Left lobe of liver (tissue), 2 donors: ENCODE measurements at regions not wholly inside any gene's neighbourhood (a gene's known extent, or its start where the extent isn't known, plus 50 kb on each side); places are given as distances from the start of the nearest gene placed in this dataset.
A peak's percentile ranks its signal among the peaks of the same experiment; 100 is the strongest.
"Not testable (repeated sequence)": the region's sequence is repeated elsewhere in the genome, so short reads cannot be mapped to it uniquely, and the experiment has no call there.

Source experiments
- ATAC-seq: fragments of 200-7000 bp; cut with Tn5 transposase; one replicate; pipeline ENCODE4 v1.9.1; 2020; ENCODE audit warnings: mild to moderate bottlenecking, moderate library complexity
- DNase-seq: peaks from one replicate; pipeline ENCODE4 v3.0.0-alpha.2; 2020; ENCODE audit warnings: low spot score
- donor health status: DM: no; HTN: no; CAD: no; lungs with moderate emphysema.
- donor health status: DM: no; HTN: yes; CAD: no.

DNA sequence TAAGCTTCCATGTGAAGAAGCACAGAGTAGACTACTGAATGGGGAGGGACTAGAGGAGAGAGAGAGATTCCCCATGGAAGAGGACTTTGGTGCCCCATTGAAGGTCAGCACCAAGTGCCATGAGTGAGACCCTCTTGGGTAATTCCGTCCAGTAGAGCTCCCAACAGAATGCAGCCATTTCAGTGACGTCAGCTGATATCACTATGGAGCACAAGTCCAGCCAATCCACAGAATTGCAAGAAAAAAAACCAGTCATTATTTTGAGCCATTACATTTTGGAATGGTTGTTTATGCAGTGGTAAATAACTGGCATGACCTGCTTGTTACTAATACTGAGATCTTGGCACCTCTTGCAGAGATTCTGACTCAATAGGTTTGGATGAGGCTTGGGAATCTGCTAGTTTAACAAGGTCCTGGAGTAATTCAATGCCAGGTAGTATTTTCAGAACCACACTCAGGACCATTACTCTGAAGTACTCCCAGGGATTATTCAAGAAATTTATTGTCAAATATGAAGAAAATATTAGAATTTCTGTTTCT, 52.6 kb upstream of the SP8 start:
- DNase-seq (no peak), ATAC-seq (no peak)

DNA sequence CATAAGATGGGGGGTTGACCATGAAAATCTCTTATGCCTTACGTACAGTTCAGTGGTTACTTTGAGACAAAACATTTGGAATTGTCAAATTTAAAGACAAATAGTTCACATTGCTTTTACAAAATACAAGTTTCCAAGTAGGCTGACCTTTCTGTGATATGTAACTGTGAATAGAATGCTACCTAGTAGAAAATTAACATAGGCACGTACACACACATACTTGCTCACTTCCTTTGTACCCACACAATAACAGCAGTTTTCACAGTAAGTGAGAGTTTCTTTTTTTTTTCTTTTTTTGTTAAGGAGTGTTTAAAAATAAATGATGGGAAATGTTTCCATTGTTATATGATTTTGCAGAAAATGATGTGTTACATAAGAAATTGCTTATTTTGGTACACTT, 53.3 kb upstream of the SP8 start:
- no peak for ATAC-seq
- DNase-seq, result no peak

DNA sequence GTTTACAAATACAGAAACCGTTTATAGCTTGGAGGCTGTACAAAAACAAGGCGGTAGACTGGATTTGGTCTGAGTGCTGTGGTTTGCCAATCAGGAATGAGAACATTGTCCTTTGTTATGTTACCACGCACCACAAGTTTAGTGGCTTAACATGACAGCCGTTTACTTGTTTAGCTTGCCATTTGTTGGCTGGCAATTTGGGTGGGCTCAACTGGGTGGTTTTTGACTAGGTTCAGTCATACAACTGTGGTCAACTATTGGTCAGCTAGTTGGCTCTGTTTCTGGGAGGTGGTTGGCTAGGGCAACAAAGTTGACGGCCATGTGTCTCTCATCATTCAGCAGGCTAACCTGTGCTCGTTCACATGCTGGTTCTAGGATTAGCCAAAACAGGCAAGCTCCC, 60.1 kb upstream of the SP8 start:
- ATAC-seq (no peak), DNase-seq (no peak)

DNA sequence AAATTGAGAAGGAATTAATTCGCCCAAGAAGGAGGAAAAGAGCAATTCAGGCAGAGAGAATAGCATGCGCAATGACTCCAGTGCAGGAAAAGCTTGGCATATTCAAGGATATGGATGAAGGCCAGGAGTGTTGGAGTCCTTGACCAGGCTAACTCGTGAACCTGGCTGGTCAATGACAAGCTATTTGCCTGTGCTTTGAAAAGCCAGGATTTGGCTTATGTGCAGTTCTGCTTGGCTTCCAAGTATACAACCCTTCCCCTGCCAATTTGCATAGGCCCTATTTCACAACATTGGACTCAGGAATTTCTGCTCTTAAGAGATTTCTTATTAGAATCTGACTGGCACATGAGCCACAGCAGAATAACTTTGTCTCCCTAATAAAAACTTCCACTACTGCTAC, 72.3 kb upstream of the SP8 start:
- ATAC-seq (peak; percentile 99), DNase-seq (peak; percentile 84)

DNA sequence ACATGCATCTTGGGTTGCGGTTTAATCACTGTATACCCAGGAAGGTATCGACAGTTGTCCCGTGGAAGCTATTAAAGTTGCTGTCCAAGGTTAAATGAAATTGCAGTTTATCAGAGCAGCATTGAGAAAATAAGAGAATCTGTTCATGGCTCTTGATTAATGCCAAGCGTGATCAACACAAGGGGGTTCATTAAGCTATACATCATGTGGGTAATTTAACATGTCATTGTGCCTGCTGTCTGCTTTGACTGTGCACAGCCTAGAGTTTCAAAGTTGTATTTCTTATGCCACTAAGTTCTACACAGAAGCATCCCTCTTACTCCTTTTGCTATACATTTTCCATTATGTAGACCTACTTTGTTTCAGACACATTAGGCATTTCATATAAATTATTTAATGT, 74.8 kb upstream of the SP8 start:
- no peak for ATAC-seq
- DNase-seq, result no peak

DNA sequence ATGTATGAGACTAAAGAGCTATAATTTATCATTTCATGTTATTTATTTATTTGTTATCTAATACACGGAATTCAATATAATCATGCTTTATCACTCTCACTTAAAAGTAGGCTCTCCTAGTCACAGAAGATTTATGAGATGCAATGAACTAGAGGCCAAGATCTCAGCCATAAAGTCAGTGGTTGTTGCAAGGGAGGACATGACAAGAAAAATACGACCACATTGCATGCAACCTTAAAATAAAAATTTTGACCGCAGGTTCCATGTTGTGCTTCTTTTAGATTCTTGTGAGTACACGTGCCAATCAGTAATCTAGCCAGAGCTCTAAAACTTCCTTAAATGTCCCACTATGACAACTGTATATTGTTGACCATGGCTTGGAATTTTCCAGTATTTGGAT, 75.9 kb upstream of the SP8 start:
- DNase-seq (no peak), ATAC-seq (no peak)

DNA sequence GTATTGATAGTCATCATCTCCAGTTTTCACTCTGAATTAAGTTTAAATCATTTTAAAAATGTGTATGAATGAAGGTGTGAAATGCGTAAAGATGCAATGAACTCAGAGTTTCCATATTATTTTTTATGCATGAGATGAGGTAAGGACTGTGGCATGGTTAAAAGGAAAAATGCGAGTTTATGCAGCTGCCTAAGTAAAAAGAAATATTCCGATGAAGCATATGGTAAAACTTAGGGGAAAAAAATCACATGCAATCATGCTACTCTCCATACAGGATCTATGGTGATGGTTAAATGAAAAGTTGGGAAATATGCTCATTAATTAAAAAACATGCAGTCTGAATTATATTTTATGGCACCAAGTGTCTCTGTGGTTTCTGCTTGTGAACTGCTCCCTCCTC, 77.5 kb upstream of the SP8 start:
- ATAC-seq (no peak), DNase-seq (no peak)

DNA sequence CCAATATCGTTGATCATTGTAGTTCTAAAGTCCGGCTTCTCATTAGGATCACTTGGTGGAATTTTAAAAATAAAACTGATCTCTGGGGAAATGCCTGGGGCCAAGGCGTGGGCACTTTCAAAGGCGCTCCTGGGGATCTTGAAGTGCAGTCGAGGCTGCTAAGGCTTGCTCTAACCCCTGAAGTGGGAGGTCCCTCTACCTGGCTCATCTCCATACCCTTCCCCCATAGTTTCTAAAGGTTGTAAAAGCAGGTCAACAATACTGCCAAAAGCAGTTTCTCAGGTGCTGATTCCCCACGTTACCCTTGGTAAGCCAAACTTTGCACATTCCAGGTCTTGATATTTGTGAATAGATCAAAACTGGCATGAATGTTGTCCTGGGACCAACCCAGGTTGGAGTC, 79.0 kb upstream of the SP8 start:
- no peak for ATAC-seq

DNA sequence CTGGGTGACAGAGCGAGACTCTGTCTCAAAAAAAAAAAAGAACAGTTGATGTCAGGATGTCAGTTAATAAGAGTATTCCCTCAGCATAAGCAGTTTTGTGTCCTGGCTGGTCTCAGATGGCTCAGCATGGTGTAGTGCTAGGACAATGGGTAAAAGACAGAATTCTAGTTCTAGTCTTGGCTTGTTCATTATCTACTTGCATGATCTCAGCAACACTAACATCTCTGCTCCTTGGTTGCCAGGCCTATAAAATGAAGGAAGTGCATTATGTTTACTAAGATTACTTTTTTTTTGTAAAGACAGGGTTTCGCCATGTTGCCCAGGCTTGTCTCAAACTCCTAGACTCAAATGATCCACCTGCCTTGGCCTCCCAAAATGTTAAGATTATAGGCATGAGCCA, 84.3 kb upstream of the SP8 start:
- no peak for ATAC-seq

More for the DNA sequence above, 79.0 kb upstream of the SP8 start:
- DNase-seq, result no peak

DNA sequence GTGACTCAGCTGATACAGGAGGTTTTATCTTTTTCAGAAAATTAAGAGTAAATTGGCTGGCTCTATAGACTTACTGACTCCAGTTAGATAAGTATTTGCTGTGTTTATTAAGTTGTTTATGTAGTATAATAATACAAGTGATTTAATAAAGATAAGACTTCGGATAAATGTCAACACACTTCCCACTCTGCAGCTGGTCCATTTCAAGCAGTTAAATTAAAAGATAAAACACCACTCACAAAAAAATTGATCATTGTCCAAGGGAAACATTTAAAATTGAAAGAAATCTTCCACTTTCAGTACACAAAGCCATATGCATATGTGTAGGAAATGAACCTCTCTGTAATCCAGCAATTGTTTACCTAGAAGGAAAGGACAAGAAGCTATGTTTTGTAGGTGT, 106.1 kb upstream of the SP8 start:
- DNase-seq (no peak), ATAC-seq (no peak)

More for the DNA sequence above, 84.3 kb upstream of the SP8 start:
- DNase-seq, result no peak

DNA sequence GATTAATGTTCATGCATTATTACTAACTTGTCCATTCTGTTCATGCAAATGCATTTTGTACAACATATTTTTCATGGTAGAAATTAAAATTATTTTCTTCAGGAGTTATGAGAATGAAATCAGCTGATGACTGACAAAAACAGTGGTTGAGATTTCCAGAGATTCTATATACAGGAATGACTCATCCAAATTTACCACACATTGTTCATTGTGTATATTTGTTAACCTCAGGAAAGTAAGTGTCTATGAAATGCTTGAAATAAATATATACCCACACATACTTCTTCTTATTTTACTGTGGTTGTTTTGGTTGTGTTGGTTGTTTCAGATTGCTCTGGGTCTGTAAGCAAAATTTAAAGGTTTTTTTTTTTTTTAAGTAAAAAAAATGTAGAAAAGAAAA, 108.1 kb upstream of the SP8 start:
- ATAC-seq (no peak), DNase-seq (no peak)

DNA sequence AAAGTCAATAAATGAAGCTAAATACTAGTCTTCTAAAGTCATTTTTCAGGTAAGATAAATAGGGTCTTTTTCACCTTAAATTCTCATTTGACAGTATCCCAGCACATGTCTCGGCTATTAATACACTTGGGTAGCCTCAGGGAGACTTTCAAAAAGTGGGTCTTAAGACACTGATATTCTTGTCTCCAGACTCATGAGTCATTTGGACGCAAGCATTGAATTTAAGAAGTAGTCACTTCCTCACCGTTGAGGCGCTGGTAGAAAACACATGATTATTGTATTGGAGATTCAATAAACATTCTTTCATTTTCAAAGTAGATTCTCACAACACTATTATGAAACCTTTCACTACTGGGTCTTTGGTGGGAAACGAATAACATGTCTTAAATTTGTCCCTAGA, 108.9 kb upstream of the SP8 start:
- DNase-seq, result no peak
- ATAC-seq, result no peak

DNA sequence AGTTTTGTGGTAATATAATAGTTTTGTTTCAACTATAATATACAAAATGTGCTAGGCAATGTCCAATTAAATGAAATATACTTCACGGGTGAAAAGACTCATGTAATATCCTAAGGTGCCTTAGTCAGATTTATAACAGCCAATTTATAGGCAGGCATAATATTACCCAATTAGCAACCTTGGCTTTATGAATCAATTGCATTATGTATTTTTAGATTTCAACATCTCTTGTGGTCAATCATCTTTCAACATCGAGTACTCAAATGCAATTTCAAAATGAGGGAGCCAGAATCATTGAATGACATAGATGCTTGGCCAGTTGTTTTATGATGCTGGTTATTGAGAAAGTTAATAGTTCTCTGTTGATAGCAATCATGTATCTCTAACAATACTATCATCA, 110.3 kb upstream of the SP8 start:
- DNase-seq, result no peak
- no peak for ATAC-seq

DNA sequence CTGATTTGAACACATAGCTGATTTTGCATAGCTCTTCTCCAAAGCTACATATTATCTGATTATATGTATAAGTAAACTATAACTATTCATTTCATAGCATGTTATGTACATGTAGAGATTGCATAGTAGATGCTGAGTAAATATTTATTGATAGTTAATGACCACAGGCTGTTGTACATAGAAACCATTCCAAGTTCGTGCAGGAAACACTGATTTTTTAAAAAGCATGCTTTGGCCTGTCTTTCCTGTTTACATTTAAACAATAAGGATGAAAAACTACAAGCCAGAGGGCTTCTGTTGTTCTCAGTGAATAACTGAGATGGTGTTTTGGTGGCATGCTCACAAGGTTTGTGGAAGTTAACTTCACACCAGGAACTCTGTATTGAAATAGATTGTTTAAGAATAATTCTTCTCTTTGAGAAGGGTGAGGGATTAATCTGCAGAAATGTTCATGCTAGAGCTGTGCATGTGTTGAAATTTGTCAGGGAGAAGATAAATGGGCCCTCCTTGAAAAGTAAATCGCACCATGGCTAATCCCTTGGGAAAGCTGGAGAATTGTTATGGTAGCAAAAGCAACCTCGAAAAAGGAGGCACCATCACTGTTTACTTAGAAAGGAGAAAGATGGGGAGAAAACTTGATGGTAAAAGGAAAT, 120.2 kb upstream of the SP8 start:
- ATAC-seq (no peak), DNase-seq (no peak)

DNA sequence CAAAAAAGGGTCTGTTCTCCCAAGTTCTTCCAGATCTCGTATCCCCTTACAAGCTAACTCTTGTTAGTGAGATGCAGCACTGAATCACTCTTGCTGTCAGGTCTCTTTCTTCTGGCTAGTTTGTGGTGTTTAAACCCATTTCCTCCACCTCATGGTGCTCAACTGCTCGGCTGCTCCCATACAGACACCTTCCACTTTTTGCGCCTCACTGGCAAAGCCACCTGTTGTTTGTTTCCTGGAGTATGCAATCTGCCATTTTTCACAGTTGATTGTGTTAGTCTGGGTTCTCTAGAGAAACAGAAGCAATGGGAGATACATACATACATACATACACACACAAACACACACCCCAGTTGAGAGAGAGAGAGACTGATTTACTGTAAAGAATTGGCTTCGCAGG, 124.4 kb upstream of the SP8 start:
- ATAC-seq (no peak), DNase-seq (no peak)

DNA sequence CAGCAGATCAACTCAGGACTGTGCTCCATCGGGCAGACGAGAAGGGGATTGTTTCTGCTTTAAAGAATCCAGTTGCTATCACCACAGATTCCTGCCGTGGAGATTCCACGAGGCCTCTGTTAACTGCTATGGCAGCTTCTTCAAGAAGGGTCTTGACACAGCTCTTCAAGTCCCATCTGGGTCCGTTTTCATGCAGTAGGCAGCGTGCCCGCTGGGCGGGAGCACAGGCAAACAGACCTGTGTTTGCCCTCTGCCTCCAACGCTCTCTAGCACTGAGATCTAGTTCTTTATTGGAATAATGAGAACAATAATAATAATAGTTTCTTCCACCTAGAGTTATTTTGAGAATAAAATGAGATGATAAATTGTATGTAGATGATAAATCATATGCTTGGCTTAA, 127.2 kb upstream of the SP8 start:
- no peak for ATAC-seq
- DNase-seq, result no peak

DNA sequence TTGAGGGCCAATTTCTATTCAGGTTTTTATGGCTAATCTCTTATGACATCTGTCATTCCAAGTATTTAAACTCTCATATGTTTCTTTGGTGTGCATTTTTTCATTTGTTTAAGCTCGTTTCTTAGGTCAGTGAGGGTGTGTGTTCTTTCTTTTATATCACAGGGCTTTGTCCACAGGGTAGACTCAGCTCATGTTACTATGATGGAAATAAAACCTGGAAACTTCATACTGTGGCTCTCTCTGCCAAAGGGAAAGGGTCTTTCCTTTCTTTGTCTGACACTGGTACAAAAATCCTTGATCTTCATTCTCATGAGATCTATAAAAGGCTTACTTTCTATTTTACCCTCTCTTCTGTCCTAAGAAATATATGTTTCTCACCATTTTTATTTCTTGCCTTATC, 129.6 kb upstream of the SP8 start:
- ATAC-seq, result no peak
- no peak for DNase-seq

DNA sequence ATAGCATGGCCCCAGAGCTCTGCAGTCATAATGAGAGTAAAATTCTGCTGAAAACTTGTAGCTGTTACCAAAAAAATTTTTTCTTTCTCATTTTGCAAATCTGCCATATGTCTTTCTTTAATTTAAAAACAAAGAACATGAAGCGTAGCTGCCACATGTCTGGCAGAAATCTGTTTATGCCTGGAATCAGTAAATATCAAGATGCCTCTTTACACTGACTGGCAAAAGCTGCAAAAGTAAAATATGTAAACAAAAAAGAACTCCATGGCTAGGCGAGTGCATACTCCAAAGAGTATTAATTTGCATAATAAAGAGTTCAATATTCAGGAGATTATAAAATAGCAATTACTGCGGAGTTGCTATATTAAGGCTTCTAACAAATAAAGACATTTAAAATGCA, 130.9 kb upstream of the SP8 start:
- DNase-seq (no peak), ATAC-seq (no peak)

DNA sequence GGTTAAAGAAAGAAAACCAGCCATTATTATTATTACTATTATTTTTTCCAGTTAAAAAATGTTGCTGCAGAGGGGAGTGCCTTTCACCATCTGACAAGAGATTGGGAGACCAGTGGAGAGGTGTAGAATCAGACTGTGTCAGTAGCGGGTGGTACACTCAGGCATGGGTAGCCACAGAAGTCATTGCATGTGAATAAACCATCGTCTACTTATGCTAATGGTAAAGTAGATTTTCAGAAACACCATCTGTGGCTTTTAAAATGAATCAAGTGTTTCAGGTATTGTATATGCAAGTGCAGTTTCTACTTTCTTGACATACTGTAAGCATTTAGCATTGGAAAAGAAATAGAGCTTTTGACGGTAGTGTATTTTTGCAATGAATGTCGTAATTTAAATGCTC, 131.5 kb upstream of the SP8 start:
- ATAC-seq (no peak), DNase-seq (no peak)

DNA sequence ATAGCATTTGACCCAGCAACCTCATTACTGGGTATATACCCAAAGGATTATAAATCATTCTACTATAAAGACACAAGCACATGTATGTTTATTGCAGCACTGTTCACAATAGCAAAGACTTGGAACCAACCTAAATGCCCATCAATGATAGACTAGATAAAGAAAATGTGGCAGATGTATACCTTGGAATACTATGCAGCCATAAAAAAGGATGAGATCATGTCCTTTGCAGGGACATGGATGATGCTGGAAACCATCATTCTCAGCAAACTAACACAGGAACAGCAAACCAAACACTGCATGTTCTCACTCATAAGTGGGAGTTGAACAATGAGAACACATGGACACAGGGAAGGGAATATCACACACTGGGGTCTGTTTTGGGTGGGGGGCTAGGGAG, 140.5 kb upstream of the SP8 start:
- DNase-seq, ATAC-seq: not testable (repeated sequence)

DNA sequence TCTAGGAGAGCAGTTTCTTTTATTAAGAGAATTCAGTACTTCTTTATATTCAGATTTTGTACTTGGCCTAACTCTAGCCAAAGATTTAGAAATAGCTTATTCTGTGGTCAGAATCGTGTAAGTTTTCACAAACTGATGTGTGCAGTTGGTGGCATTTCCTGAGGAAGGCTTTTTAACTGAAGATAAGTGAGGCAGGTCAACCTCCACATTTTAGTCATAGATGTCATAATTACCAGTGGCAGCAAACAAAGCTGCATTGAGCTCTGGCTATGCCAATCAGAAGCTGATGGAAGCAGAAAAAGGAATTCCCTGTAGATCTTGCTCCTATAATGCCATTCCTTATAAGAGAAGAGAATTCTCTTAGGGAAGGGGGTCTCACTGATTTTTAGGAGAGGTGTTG, 141.3 kb upstream of the SP8 start:
- DNase-seq (no peak), ATAC-seq (no peak)

DNA sequence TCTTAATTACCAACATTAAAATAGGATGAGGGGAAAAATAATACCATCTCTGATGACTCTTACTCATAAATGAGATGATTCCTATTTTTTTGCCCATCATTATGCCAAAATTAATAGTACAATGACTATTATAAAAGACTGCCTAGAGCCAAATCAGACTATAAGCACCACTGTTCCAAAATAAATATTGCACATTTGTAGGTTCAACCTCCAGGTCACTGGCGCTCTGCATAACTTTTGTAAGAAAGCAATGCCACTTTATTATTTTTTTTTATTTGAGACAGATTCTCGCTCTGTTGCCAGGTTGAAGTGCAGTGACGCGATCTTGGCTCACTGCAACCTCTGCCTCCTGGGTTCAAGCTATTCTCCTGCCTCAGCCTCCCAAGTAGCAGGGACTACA, 142.5 kb upstream of the SP8 start:
- DNase-seq (peak; percentile 46), ATAC-seq (peak; percentile 80)

DNA sequence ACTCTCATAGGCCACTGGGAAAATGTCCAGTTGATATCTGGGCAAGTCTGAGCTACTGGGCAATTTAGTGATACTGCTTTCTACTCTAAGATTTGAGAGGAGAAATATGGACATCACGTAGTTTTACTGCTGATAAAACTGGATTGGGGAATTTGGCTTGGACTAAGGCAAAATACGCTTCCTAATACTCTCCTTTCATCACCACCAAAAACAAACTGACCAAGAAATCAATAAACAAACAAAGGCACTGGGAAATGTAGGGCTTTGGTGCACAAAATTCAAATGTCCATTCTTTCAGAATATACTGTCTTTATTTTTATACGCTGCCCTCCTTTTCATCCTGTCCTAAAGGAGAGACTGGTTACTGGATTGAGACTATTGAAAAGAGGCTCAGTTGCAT, 145.1 kb upstream of the SP8 start:
- ATAC-seq, result peak; percentile 81
- no peak for DNase-seq
